SK-N-SH treated with all-trans-retinoic acid at 6 μM for 48 hours (cell line): ENCODE measurements at regions not wholly inside any gene's neighbourhood (a gene's known extent, or its start where the extent isn't known, plus 50 kb on each side); places are given as distances from the start of the nearest gene placed in this dataset.

Experiments
- ATAC-seq: fragments of 200-7000 bp; cut with Tn5 transposase; 3 replicates; pipeline ENCODE4 v1.9.1; 2020; ENCODE audit warnings: mild to moderate bottlenecking, moderate library complexity
- ARNTL ChIP-seq: fragments of 450-650 bp; formaldehyde crosslinking; IDR thresholded peaks from 2 replicates; pipeline ENCODE4 v1.5.0; 2020; ENCODE audit warnings: low read depth, mild to moderate bottlenecking, moderate library complexity, borderline replicate concordance
- BACH2 ChIP-seq: fragments of 250-450 bp; sonication (Bioruptor Pico); IDR thresholded peaks from 2 replicates; pipeline ENCODE4 v1.9.0; 2021; ENCODE audit warnings: mild to moderate bottlenecking, borderline replicate concordance
- CREB5 ChIP-seq: fragments of 250-450 bp; sonication (Bioruptor Pico); IDR thresholded peaks from 2 replicates; pipeline ENCODE4 v1.5.1; 2020; ENCODE audit warnings: low read depth, mild to moderate bottlenecking, moderate library complexity
- CSDC2 ChIP-seq: fragments of 250-450 bp; sonication (Bioruptor Pico); IDR thresholded peaks from 2 replicates; pipeline ENCODE4 v1.5.0; 2020; ENCODE audit warnings: mild to moderate bottlenecking, moderate library complexity
- ESRRG ChIP-seq: fragments of 250-450 bp; sonication (Bioruptor Pico); IDR thresholded peaks from 2 replicates; pipeline ENCODE4 v1.6.1; 2021; ENCODE audit warnings: mild to moderate bottlenecking
- GLIS3 ChIP-seq: fragments of 250-450 bp; sonication (Bioruptor Pico); IDR thresholded peaks from 2 replicates; pipeline ENCODE4 v1.5.0; 2020; ENCODE audit warnings: mild to moderate bottlenecking, moderate library complexity
- ISL1 ChIP-seq: fragments of 250-450 bp; sonication (Bioruptor Pico); IDR thresholded peaks from 2 replicates; pipeline ENCODE4 v2.1.2; 2022; ENCODE audit warnings: mild to moderate bottlenecking, moderate library complexity
- OSR1 ChIP-seq: fragments of 250-450 bp; sonication (Bioruptor Pico); IDR thresholded peaks from 2 replicates; pipeline ENCODE4 v1.8.0; 2022; ENCODE audit warnings: moderate library complexity, mild to moderate bottlenecking, inconsistent platforms
- PATZ1 ChIP-seq: fragments of 250-450 bp; sonication (Bioruptor Pico); IDR thresholded peaks from 2 replicates; pipeline ENCODE4 v1.8.0; 2020; ENCODE audit warnings: mild to moderate bottlenecking, moderate library complexity, borderline replicate concordance
- PPARA ChIP-seq: fragments of 250-450 bp; sonication (Bioruptor Pico); IDR thresholded peaks from 2 replicates; pipeline ENCODE4 v1.5.0; 2020; ENCODE audit warnings: mild to moderate bottlenecking, borderline replicate concordance
- RARB ChIP-seq: fragments of 250-450 bp; sonication (Bioruptor Pico); IDR thresholded peaks from 2 replicates; pipeline ENCODE4 v1.8.0; 2021; ENCODE audit warnings: mild to moderate bottlenecking, moderate library complexity
- SNAI2 ChIP-seq: fragments of 250-450 bp; sonication (Bioruptor Pico); IDR thresholded peaks from 2 replicates; pipeline ENCODE4 v1.5.0; 2020; ENCODE audit warnings: mild to moderate bottlenecking, moderate library complexity
- TCF4 ChIP-seq: fragments of 250-450 bp; sonication (Bioruptor Pico); IDR thresholded peaks from 2 replicates; pipeline ENCODE4 v1.8.0; 2021; ENCODE audit warnings: mild to moderate bottlenecking, moderate library complexity, borderline replicate concordance
- TOX ChIP-seq: fragments of 250-450 bp; sonication (Bioruptor Pico); IDR thresholded peaks from 2 replicates; pipeline ENCODE4 v1.8.0; 2021; ENCODE audit warnings: mild to moderate bottlenecking, moderate library complexity, borderline replicate concordance
- ZC3H10 ChIP-seq: fragments of 250-450 bp; sonication (Bioruptor Pico); IDR thresholded peaks from 2 replicates; pipeline ENCODE4 v1.5.1; 2021; ENCODE audit warnings: mild to moderate bottlenecking, moderate library complexity
- ZFP3 ChIP-seq: fragments of 250-450 bp; sonication (Bioruptor Pico); IDR thresholded peaks from 2 replicates; pipeline ENCODE4 v1.5.0; 2020; ENCODE audit warnings: mild to moderate bottlenecking, moderate library complexity
- ZFP30 ChIP-seq: fragments of 450-650 bp; formaldehyde crosslinking; IDR thresholded peaks from 2 replicates; pipeline ENCODE4 v1.5.0; 2022; ENCODE audit warnings: mild to moderate bottlenecking, moderate library complexity
- ZNF70 ChIP-seq: fragments of 450-650 bp; formaldehyde crosslinking; IDR thresholded peaks from 2 replicates; pipeline ENCODE4 v1.5.0; 2020; ENCODE audit warnings: mild to moderate bottlenecking, moderate library complexity
- ZNF8 ChIP-seq: fragments of 450-650 bp; formaldehyde crosslinking; IDR thresholded peaks from 2 replicates; pipeline ENCODE4 v1.5.0; 2020; ENCODE audit warnings: mild to moderate bottlenecking, moderate library complexity
- TF ChIP-seq, protein P1 (sequence below): fragments of 250-450 bp; sonication (Bioruptor Pico); IDR thresholded peaks from 2 replicates; pipeline ENCODE4 v1.8.0; 2021; ENCODE audit warnings: low read depth, mild to moderate bottlenecking, moderate library complexity, borderline replicate concordance
- TF ChIP-seq, protein P2 (sequence below): fragments of 250-450 bp; sonication (Bioruptor Pico); IDR thresholded peaks from 2 replicates; pipeline ENCODE4 v1.5.1; 2021; ENCODE audit warnings: mild to moderate bottlenecking, moderate library complexity
- TF ChIP-seq, protein P3 (sequence below): fragments of 250-450 bp; sonication (Bioruptor Pico); IDR thresholded peaks from 2 replicates; pipeline ENCODE4 v1.5.0; 2020; ENCODE audit warnings: mild to moderate bottlenecking, moderate library complexity

GRCh38 chr10:83987216-83987615 is 152.1 kb upstream of the GHITM start (continued):
- no peak for TF ChIP-seq PATZ1 (CRISPR knock-in tag)
- no peak for TF ChIP-seq GLIS3 (CRISPR knock-in tag)
- no peak for TF ChIP-seq ISL1 (CRISPR knock-in tag)
- TF ChIP-seq CREB5 (CRISPR knock-in tag) = no peak
- no peak for TF ChIP-seq ZC3H10
- no peak for TF ChIP-seq CSDC2 (CRISPR knock-in tag)
- no peak for TF ChIP-seq ARNTL
- TF ChIP-seq RARB (CRISPR knock-in tag) = no peak
- TF ChIP-seq TCF4 (CRISPR knock-in tag) = no peak

- TF ChIP-seq, protein P1, sequence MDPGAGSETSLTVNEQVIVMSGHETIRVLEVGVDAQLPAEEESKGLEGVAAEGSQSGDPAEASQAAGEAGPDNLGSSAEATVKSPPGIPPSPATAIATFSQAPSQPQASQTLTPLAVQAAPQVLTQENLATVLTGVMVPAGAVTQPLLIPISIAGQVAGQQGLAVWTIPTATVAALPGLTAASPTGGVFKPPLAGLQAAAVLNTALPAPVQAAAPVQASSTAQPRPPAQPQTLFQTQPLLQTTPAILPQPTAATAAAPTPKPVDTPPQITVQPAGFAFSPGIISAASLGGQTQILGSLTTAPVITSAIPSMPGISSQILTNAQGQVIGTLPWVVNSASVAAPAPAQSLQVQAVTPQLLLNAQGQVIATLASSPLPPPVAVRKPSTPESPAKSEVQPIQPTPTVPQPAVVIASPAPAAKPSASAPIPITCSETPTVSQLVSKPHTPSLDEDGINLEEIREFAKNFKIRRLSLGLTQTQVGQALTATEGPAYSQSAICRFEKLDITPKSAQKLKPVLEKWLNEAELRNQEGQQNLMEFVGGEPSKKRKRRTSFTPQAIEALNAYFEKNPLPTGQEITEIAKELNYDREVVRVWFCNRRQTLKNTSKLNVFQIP (CRISPR knock-in tag) = no peak
- TF ChIP-seq, protein P2, sequence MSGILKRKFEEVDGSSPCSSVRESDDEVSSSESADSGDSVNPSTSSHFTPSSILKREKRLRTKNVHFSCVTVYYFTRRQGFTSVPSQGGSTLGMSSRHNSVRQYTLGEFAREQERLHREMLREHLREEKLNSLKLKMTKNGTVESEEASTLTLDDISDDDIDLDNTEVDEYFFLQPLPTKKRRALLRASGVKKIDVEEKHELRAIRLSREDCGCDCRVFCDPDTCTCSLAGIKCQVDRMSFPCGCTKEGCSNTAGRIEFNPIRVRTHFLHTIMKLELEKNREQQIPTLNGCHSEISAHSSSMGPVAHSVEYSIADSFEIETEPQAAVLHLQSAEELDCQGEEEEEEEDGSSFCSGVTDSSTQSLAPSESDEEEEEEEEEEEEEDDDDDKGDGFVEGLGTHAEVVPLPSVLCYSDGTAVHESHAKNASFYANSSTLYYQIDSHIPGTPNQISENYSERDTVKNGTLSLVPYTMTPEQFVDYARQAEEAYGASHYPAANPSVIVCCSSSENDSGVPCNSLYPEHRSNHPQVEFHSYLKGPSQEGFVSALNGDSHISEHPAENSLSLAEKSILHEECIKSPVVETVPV (CRISPR knock-in tag) = no peak
- TF ChIP-seq PPARA (CRISPR knock-in tag) (no peak), BACH2 (no peak), ARNTL (no peak), OSR1 (CRISPR knock-in tag) (no peak), SNAI2 (CRISPR knock-in tag) (no peak), ZFP30 (CRISPR knock-in tag) (no peak), PATZ1 (CRISPR knock-in tag) (no peak), TOX (CRISPR knock-in tag) (no peak), CREB5 (CRISPR knock-in tag) (no peak), ESRRG (CRISPR knock-in tag) (no peak), GLIS3 (CRISPR knock-in tag) (no peak), CSDC2 (CRISPR knock-in tag) (no peak), ZNF8 (CRISPR knock-in tag) (no peak), TCF4 (CRISPR knock-in tag) (no peak), ISL1 (CRISPR knock-in tag) (no peak), ZFP3 (CRISPR knock-in tag) (no peak), ZNF70 (CRISPR knock-in tag) (no peak)
- TF ChIP-seq, protein P3, sequence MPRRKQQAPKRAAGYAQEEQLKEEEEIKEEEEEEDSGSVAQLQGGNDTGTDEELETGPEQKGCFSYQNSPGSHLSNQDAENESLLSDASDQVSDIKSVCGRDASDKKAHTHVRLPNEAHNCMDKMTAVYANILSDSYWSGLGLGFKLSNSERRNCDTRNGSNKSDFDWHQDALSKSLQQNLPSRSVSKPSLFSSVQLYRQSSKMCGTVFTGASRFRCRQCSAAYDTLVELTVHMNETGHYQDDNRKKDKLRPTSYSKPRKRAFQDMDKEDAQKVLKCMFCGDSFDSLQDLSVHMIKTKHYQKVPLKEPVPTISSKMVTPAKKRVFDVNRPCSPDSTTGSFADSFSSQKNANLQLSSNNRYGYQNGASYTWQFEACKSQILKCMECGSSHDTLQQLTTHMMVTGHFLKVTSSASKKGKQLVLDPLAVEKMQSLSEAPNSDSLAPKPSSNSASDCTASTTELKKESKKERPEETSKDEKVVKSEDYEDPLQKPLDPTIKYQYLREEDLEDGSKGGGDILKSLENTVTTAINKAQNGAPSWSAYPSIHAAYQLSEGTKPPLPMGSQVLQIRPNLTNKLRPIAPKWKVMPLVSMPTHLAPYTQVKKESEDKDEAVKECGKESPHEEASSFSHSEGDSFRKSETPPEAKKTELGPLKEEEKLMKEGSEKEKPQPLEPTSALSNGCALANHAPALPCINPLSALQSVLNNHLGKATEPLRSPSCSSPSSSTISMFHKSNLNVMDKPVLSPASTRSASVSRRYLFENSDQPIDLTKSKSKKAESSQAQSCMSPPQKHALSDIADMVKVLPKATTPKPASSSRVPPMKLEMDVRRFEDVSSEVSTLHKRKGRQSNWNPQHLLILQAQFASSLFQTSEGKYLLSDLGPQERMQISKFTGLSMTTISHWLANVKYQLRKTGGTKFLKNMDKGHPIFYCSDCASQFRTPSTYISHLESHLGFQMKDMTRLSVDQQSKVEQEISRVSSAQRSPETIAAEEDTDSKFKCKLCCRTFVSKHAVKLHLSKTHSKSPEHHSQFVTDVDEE = no peak
- no peak for ATAC-seq
These were observed 150.9 kb upstream of the GHITM start for GRCh38 chr10:83988435-83988834.
